H9 (cell line): ENCODE measurements at regions not wholly inside any gene's neighbourhood (a gene's known extent, or its start where the extent isn't known, plus 50 kb on each side); places are given as distances from the start of the nearest gene placed in this dataset.

Experiments
- DNase-seq: peaks from one replicate; pipeline ENCODE4 v3.0.0-alpha.2; 2017
- H2AFZ ChIP-seq: one replicate; pipeline ENCODE4 v1.6.1; 2013; ENCODE audit warnings: mild to moderate bottlenecking, low read length, control low read depth, moderate library complexity
- H2AK5ac ChIP-seq: 2 replicates; pipeline ENCODE4 v1.6.1; 2013; ENCODE audit warnings: low read length, control low read depth, mixed read lengths; ENCODE audit not compliant: insufficient read length
- H2BK120ac ChIP-seq: one replicate; pipeline ENCODE4 v1.6.1; 2013; ENCODE audit warnings: low read depth, mild to moderate bottlenecking, low read length, control low read depth, inconsistent platforms; ENCODE audit not compliant: poor library complexity, severe bottlenecking
- H2BK12ac ChIP-seq: 2 replicates; pipeline ENCODE4 v1.6.1; 2013; ENCODE audit warnings: low read length, control low read depth, mixed read lengths, low read depth; ENCODE audit not compliant: insufficient read length
- H2BK15ac ChIP-seq: 2 replicates; pipeline ENCODE4 v1.6.1; 2013; ENCODE audit warnings: low read depth, low read length, control low read depth
- H2BK20ac ChIP-seq: one replicate; pipeline ENCODE4 v1.6.1; 2013; ENCODE audit warnings: low read depth, mild to moderate bottlenecking, low read length, control low read depth, inconsistent platforms; ENCODE audit not compliant: poor library complexity, severe bottlenecking
- H2BK5ac ChIP-seq: 2 replicates; pipeline ENCODE4 v1.6.1; 2013; ENCODE audit warnings: low read length, control low read depth, mixed read lengths; ENCODE audit not compliant: insufficient read length
- H3K14ac ChIP-seq: 2 replicates; pipeline ENCODE4 v1.6.1; 2013; ENCODE audit warnings: low read length, control low read depth; ENCODE audit not compliant: insufficient read depth
- H3K18ac ChIP-seq: 2 replicates; pipeline ENCODE4 v1.6.1; 2013; ENCODE audit warnings: low read depth, mild to moderate bottlenecking, mixed read lengths, low read length, control low read depth; ENCODE audit not compliant: insufficient read length
- H3K23ac ChIP-seq: 2 replicates; pipeline ENCODE4 v1.6.1; 2013; ENCODE audit warnings: low read length, control low read depth, mixed read lengths, low read depth; ENCODE audit not compliant: insufficient read length
- H3K23me2 ChIP-seq: 2 replicates; pipeline ENCODE4 v1.6.1; 2013; ENCODE audit warnings: low read depth, mild to moderate bottlenecking, mixed read lengths, low read length, control low read depth; ENCODE audit not compliant: insufficient read length, poor library complexity, severe bottlenecking
- H3K27ac ChIP-seq: 2 replicates; pipeline ENCODE4 v1.5.1; 2013; ENCODE audit warnings: low read length, control low read depth, mixed read lengths, low read depth; ENCODE audit not compliant: insufficient read length
- H3K27me3 ChIP-seq: 2 replicates; pipeline ENCODE4 v1.6.1; 2013; ENCODE audit warnings: low read length, control low read depth, inconsistent platforms; ENCODE audit not compliant: insufficient read depth
- H3K4ac ChIP-seq: 2 replicates; pipeline ENCODE4 v1.6.1; 2013; ENCODE audit warnings: low read depth, mild to moderate bottlenecking, control low read depth, inconsistent platforms, low read length, moderate library complexity
- H3K4me1 ChIP-seq: 2 replicates; pipeline ENCODE4 v1.6.1; 2013; ENCODE audit warnings: low read length, control low read depth, inconsistent platforms; ENCODE audit not compliant: insufficient read depth
- H3K4me2 ChIP-seq: 2 replicates; pipeline ENCODE4 v1.6.1; 2013; ENCODE audit warnings: low read length, control low read depth, mixed read lengths; ENCODE audit not compliant: insufficient read length, insufficient read depth
- H3K56ac ChIP-seq: 2 replicates; pipeline ENCODE4 v1.6.1; 2013; ENCODE audit warnings: low read depth, mild to moderate bottlenecking, mixed read lengths, low read length, control low read depth; ENCODE audit not compliant: insufficient read length
- H3K79me1 ChIP-seq: 2 replicates; pipeline ENCODE4 v1.6.1; 2013; ENCODE audit warnings: low read depth, mild to moderate bottlenecking, moderate library complexity, low read length, control low read depth, inconsistent platforms; ENCODE audit not compliant: insufficient read depth, poor library complexity, severe bottlenecking
- H3K79me2 ChIP-seq: 2 replicates; pipeline ENCODE4 v1.6.1; 2013; ENCODE audit warnings: low read length, control low read depth, inconsistent platforms; ENCODE audit not compliant: insufficient read depth
- H3K9ac ChIP-seq: 2 replicates; pipeline ENCODE4 v1.6.1; 2013; ENCODE audit warnings: low read length, control low read depth, mixed read lengths; ENCODE audit not compliant: insufficient read length; ENCODE audit errors: extremely low read depth
- H3K9me3 ChIP-seq: one replicate; pipeline ENCODE4 v1.6.1; 2013; ENCODE audit warnings: low read depth, low read length, inconsistent platforms; ENCODE audit not compliant: control insufficient read depth
- H3T11ph ChIP-seq: one replicate; pipeline ENCODE4 v1.6.1; 2013; ENCODE audit warnings: mild to moderate bottlenecking, low read length, control low read depth, inconsistent platforms
- H4K20me1 ChIP-seq: one replicate; pipeline ENCODE4 v1.6.1; 2013; ENCODE audit not compliant: control insufficient read depth, insufficient read length, insufficient read depth
- H4K5ac ChIP-seq: 2 replicates; pipeline ENCODE4 v1.6.1; 2013; ENCODE audit warnings: low read depth, mild to moderate bottlenecking, mixed read lengths, low read length, control low read depth; ENCODE audit not compliant: insufficient read length
- H4K8ac ChIP-seq: replicated peaks from 2 replicates; pipeline ENCODE4 v1.6.1; 2013; ENCODE audit warnings: low read length, control low read depth, mixed read lengths, low read depth; ENCODE audit not compliant: insufficient read length
- H4K91ac ChIP-seq: 2 replicates; pipeline ENCODE4 v1.6.1; 2013; ENCODE audit warnings: low read depth, mild to moderate bottlenecking, moderate library complexity, mixed read lengths, low read length, control low read depth; ENCODE audit not compliant: insufficient read length
- H3K27ac Mint-ChIP-seq, 3 experiments: 2 replicates in 2 of 3; 3 replicates in 1 of 3; pipeline ENCODE4 v1.8.0; 2020 to 2021; ENCODE audit warnings: mixed read lengths in 3 of 3, mild to moderate bottlenecking in 1 of 3, moderate library complexity in 1 of 3
- H3K27me3 Mint-ChIP-seq: 2 replicates; pipeline ENCODE4 v1.8.0; 2021; ENCODE audit warnings: low read depth, mild to moderate bottlenecking, moderate library complexity, mixed read lengths
- H3K36me3 Mint-ChIP-seq, 3 experiments: 2 replicates in 2 of 3; 3 replicates in 1 of 3; pipeline ENCODE4 v1.8.0; 2020 to 2021; ENCODE audit warnings: low read depth in 3 of 3, mixed read lengths in 3 of 3; ENCODE audit not compliant: insufficient read depth in 1 of 3
- H3K4me1 Mint-ChIP-seq, 2 experiments: 2 replicates each; pipeline ENCODE4 v1.8.0; 2020; ENCODE audit warnings: mixed read lengths in 2 of 2
- H3K4me3 Mint-ChIP-seq, 2 experiments: 2 replicates in 1 of 2; 3 replicates in 1 of 2; pipeline ENCODE4 v1.8.0; 2020 to 2021; ENCODE audit warnings: mild to moderate bottlenecking in 2 of 2, mixed read lengths in 2 of 2, moderate library complexity in 1 of 2
- H3K9me3 Mint-ChIP-seq, 2 experiments: 2 replicates in 1 of 2; 3 replicates in 1 of 2; pipeline ENCODE4 v1.8.0; 2020; ENCODE audit warnings: mild to moderate bottlenecking in 2 of 2, mixed read lengths in 2 of 2, moderate library complexity in 1 of 2
- CTCF ChIP-seq: fragments of 200-600 bp; sonication (generic); conservative IDR thresholded peaks from 3 replicates; pipeline ENCODE4 v1.8.0; 2021; ENCODE audit warnings: antibody characterized with exemption, mild to moderate bottlenecking
- WGBS: extraction: QIAGEN DNeasy Blood & Tissue Kit; methylation state at CpG from one replicate; pipeline ENCODE4 v1.1.7; 2013; ENCODE audit warnings: missing lambda C conversion rate, low lambda C conversion rate, mixed read lengths; ENCODE audit not compliant: insufficient read length; ENCODE audit errors: extremely low coverage; 5-methylcytosine and 5-hydroxymethylcytosine counted together

- H4K20me1 ChIP-seq = no peaks in the 10 kb centered on the region
- Mint-ChIP-seq H3K4me3 (no peak overlapping the region), H3K27ac (no peak overlapping the region), H3K4me1 (peaks cover 0 to 2% of the 10 kb centered on the region in 2 experiments; a peak in 1 of 4 replicates), H3K9me3 (no peaks in the 10 kb centered on the region), H3K27me3 (no peaks in the 10 kb centered on the region), H3K36me3 (no peaks in the 10 kb centered on the region)
- no peak overlapping the region for H2BK5ac ChIP-seq
- no peak overlapping the region for H3K9ac ChIP-seq
- H3K14ac ChIP-seq = no peak overlapping the region
- no peak overlapping the region for H4K91ac ChIP-seq
- no peak overlapping the region for H4K8ac ChIP-seq
- no peak overlapping the region for H2AFZ ChIP-seq
- no peaks in the 10 kb centered on the region for H3K9me3 ChIP-seq
- H3K4me2 ChIP-seq = no peak overlapping the region
- no peak overlapping the region for H3K23ac ChIP-seq
- H3K79me1 ChIP-seq = no peaks in the 10 kb centered on the region
- H3K56ac ChIP-seq = no peak overlapping the region
- WGBS = no CpG with 5 or more reads among the region's 4 CpGs
- no peak overlapping the region for H3K18ac ChIP-seq
- H2AK5ac ChIP-seq = no peak overlapping the region
- no peak overlapping the region for H4K5ac ChIP-seq
- H3K4me1 ChIP-seq = no peaks in the 10 kb centered on the region
- H3K27ac ChIP-seq = no peak overlapping the region
- H3K23me2 ChIP-seq = no peaks in the 10 kb centered on the region
- no peak overlapping the region for H2BK120ac ChIP-seq
- no peaks in the 10 kb centered on the region for H3K27me3 ChIP-seq
- H3K4ac ChIP-seq = no peak overlapping the region
- no peak overlapping the region for H2BK15ac ChIP-seq
- H2BK20ac ChIP-seq = no peak overlapping the region
- TF ChIP-seq CTCF = no peak
- no peak for DNase-seq
- H3K79me2 ChIP-seq = no peaks in the 10 kb centered on the region
- H3T11ph ChIP-seq = no peak overlapping the region
- no peak overlapping the region for H2BK12ac ChIP-seq
Observed at GRCh38 chr4:37757761-37758160, 68.7 kb upstream of the PGM2 start.
